ENCODE measurements at regions not wholly inside any gene's neighbourhood (a gene's known extent, or its start where the extent isn't known, plus 50 kb on each side); places are given as distances from the start of the nearest gene placed in this dataset.

DNA sequence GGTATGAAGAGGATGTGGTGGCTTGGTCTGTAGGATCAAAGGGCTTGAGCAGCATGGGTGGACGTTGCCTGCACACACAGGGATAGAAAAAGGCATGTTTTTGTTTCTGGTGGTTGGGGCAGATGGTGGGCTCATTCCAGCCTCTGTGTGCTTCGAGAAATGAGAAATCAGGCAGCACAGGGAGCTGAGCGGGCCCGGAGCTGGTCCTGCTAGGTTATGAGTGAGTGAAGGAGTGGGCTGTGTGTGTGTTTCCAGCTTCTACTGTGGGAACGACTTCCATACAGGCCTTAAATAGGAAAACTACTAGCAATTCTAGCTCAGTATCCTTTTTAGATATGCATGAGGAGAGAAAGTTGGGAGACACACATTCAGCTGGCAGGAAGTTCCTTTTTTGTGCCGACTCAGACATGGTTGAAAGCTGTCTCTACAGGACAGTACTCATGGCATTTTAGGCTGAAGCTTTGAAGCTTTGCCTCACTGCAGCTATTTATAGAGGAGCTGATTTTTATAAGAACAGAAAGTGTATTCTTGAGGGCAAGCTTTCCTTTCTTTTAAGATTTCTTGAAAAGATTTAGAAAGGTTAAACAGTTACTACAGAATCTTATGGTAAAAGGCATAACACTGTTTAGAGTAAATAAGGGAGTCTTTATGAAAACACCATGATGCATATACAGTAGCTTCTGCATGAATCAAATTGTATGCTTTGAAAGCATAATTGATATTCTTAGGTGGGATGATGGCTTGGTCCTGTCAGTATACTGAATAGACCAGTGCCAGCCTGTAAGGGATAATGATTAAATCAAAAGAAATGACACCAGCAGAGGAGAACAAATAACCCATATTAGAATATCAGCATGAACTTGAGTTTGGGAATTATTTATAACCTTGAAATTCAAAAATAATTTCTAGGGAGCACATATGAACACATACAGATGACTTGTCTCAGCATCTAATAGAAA, 104.0 kb upstream of the MAN1A1 start:
- H3K9me3 ChIP-seq (ENCODE audit: control insufficient read depth, low read length), result peaks cover 2% of the 10 kb centered on the region
- no peaks in the 10 kb centered on the region for H3K27me3 ChIP-seq (ENCODE audit: control insufficient read depth, insufficient read depth, low read length, poor library complexity, severe bottlenecking)
- DNase-seq, result no peak
- Mint-ChIP-seq H3K9me3 (no peaks in the 10 kb centered on the region), H3K27me3 (ENCODE audit: insufficient read depth) (peaks cover 7% of the 10 kb centered on the region), H3K36me3 (ENCODE audit: low read depth) (no peaks in the 10 kb centered on the region), H3K4me1 (no peaks in the 10 kb centered on the region), H3K27ac (no peak overlapping the region), H3K4me3 (no peak overlapping the region)
- WGBS, 2 experiments (ENCODE audit: insufficient coverage in 1 of 2, insufficient read length in 1 of 2), result 94 to 95% methylated on average over 3 to 6 of the region's 6 CpGs
- H3K4me1 ChIP-seq (ENCODE audit: control insufficient read depth, insufficient read depth, low read length), result no peaks in the 10 kb centered on the region
- H3K27ac ChIP-seq (ENCODE audit: low read depth, low read length), result no peak overlapping the region
- no peaks in the 10 kb centered on the region for H3K36me3 ChIP-seq (ENCODE audit: control insufficient read depth, insufficient read depth, low read length)
- TF ChIP-seq, protein P1, sequence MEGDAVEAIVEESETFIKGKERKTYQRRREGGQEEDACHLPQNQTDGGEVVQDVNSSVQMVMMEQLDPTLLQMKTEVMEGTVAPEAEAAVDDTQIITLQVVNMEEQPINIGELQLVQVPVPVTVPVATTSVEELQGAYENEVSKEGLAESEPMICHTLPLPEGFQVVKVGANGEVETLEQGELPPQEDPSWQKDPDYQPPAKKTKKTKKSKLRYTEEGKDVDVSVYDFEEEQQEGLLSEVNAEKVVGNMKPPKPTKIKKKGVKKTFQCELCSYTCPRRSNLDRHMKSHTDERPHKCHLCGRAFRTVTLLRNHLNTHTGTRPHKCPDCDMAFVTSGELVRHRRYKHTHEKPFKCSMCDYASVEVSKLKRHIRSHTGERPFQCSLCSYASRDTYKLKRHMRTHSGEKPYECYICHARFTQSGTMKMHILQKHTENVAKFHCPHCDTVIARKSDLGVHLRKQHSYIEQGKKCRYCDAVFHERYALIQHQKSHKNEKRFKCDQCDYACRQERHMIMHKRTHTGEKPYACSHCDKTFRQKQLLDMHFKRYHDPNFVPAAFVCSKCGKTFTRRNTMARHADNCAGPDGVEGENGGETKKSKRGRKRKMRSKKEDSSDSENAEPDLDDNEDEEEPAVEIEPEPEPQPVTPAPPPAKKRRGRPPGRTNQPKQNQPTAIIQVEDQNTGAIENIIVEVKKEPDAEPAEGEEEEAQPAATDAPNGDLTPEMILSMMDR (conservative IDR thresholded peaks at IDR 0.05), result no peak
- H3K4me3 ChIP-seq (ENCODE audit: low read length), result no peak overlapping the region
- H3K9ac ChIP-seq (ENCODE audit: extremely low read depth, low read length, poor library complexity, severe bottlenecking), result no peak overlapping the region

DNA sequence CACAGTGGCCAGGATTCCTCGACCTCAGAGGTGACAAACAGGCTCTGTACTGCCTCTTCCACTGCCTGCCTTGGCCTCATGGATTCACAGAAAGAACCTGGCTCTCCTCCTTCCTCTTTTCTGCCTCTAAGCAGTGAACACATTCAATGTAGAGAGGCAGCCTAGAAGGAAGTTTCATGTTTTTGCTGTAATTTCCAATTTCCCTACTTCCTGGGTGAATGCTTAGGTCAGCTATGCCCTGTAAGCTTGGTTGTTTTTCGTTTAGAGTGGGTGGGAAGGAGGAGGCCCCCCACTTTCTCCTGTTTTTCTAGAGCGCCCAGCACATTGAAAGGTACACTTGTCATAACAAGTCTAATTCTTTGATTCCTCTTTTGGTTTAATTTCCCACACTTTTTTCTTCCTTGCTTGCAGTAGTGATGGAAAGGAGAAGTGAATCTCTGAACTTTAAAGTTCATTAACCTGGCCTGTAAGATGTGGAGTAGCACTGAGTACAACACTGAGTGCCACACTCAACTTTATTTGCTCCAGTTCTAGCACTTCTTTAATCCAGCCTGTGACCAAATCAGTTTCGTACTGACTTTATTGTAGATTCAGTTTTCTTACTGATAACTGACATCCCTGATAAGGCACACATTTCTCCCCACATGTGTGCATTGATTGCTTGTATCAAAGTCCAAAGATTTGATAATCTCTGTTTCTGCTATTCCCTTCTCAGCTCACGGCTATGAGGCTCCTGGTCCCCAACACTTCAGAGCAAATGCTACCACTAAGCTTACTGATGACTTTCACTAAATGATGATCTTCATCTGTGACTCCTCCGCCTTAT, 100.0 kb upstream of the MAN1A1 start:
- H3K4me3 Mint-ChIP-seq, result no peak overlapping the region

DNA sequence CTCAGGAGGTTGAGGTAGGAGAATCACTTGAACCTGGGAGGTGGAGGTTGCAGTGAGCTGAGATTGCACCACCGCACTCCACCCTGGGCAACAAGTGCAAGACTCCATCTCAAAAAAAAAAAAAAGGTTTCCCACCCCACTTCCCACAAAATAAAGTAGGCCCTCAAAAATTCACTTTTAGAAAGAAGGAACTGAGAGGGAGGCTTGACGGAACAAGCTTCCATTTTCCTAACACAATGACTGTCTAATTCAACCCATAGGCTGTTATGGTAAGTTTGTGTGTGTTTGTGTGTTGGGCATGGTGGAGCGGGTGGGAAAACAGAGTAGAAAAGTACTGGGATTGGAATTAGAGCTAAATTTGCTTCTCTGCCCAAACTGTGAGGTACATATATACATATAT, 98.4 kb upstream of the MAN1A1 start:
- TF ChIP-seq, protein P1 (conservative IDR thresholded peaks at IDR 0.05), result no peak
- Mint-ChIP-seq H3K4me3 (no peak overlapping the region), H3K27me3 (ENCODE audit: insufficient read depth) (peaks cover 4% of the 10 kb centered on the region), H3K9me3 (peaks cover 2% of the 10 kb centered on the region), H3K27ac (no peak overlapping the region), H3K36me3 (ENCODE audit: low read depth) (no peaks in the 10 kb centered on the region), H3K4me1 (peaks cover 11% of the 10 kb centered on the region)
- H3K9me3 ChIP-seq (ENCODE audit: control insufficient read depth, low read length), result peaks cover 3% of the 10 kb centered on the region
- H3K4me3 ChIP-seq (ENCODE audit: low read length), result no peak overlapping the region
- H3K9ac ChIP-seq (ENCODE audit: extremely low read depth, low read length, poor library complexity, severe bottlenecking), result no peak overlapping the region
- no peaks in the 10 kb centered on the region for H3K36me3 ChIP-seq (ENCODE audit: control insufficient read depth, insufficient read depth, low read length)
- no peak for DNase-seq
- no peaks in the 10 kb centered on the region for H3K27me3 ChIP-seq (ENCODE audit: control insufficient read depth, insufficient read depth, low read length, poor library complexity, severe bottlenecking)
- H3K27ac ChIP-seq (ENCODE audit: low read depth, low read length), result no peak overlapping the region
- no peaks in the 10 kb centered on the region for H3K4me1 ChIP-seq (ENCODE audit: control insufficient read depth, insufficient read depth, low read length)
- WGBS, 2 experiments (ENCODE audit: insufficient coverage in 1 of 2, insufficient read length in 1 of 2), result 92% methylated on average over 1 of the region's 3 CpGs; no CpG with 5 or more reads in 1 of the 2 experiments

More for the DNA sequence above, 100.0 kb upstream of the MAN1A1 start:
- Histone ChIP-seq H3K4me1 (ENCODE audit: control insufficient read depth, insufficient read depth, low read length) (no peaks in the 10 kb centered on the region), H3K9me3 (ENCODE audit: control insufficient read depth, low read length) (no peaks in the 10 kb centered on the region), H3K4me3 (ENCODE audit: low read length) (no peak overlapping the region), H3K9ac (ENCODE audit: extremely low read depth, low read length, poor library complexity, severe bottlenecking) (no peak overlapping the region), H3K27me3 (ENCODE audit: control insufficient read depth, insufficient read depth, low read length, poor library complexity, severe bottlenecking) (no peaks in the 10 kb centered on the region), H3K27ac (ENCODE audit: low read depth, low read length) (no peak overlapping the region), H3K36me3 (ENCODE audit: control insufficient read depth, insufficient read depth, low read length) (no peaks in the 10 kb centered on the region)
- DNase-seq, result no peak
- 75 to 89% methylated on average over 5 to 6 of the region's 6 CpGs for WGBS, 2 experiments (ENCODE audit: insufficient coverage in 1 of 2, insufficient read length in 1 of 2)
- Mint-ChIP-seq H3K27me3 (ENCODE audit: insufficient read depth) (peaks cover 4% of the 10 kb centered on the region), H3K9me3 (no peaks in the 10 kb centered on the region), H3K27ac (no peak overlapping the region), H3K4me1 (peaks cover 8% of the 10 kb centered on the region), H3K36me3 (ENCODE audit: low read depth) (no peaks in the 10 kb centered on the region)
- TF ChIP-seq, protein P1 (conservative IDR thresholded peaks at IDR 0.05), result no peak
